NOMO-1 treated with DMSO at 0.1 percent for 48 hours (cell line): ENCODE measurements at regions not wholly inside any gene's neighbourhood (a gene's known extent, or its start where the extent isn't known, plus 50 kb on each side); places are given as distances from the start of the nearest gene placed in this dataset.
A peak's percentile ranks its signal among the peaks of the same experiment; 100 is the strongest.
"Not testable (repeated sequence)": the region's sequence is repeated elsewhere in the genome, so short reads cannot be mapped to it uniquely, and the experiment has no call there.

Experiments used
- DNase-seq: peaks from one replicate; lab custom pipeline; 2025; ENCODE audit not compliant: unreplicated experiment; lab: John Stamatoyannopoulos, UW

GRCh38 chr12:102344691-102345090, 135.7 kb downstream of the IGF1 start:
- no peak for DNase-seq

- DNase-seq, result no peak
These were observed 136.8 kb downstream of the IGF1 start for GRCh38 chr12:102343361-102344121.

DNA sequence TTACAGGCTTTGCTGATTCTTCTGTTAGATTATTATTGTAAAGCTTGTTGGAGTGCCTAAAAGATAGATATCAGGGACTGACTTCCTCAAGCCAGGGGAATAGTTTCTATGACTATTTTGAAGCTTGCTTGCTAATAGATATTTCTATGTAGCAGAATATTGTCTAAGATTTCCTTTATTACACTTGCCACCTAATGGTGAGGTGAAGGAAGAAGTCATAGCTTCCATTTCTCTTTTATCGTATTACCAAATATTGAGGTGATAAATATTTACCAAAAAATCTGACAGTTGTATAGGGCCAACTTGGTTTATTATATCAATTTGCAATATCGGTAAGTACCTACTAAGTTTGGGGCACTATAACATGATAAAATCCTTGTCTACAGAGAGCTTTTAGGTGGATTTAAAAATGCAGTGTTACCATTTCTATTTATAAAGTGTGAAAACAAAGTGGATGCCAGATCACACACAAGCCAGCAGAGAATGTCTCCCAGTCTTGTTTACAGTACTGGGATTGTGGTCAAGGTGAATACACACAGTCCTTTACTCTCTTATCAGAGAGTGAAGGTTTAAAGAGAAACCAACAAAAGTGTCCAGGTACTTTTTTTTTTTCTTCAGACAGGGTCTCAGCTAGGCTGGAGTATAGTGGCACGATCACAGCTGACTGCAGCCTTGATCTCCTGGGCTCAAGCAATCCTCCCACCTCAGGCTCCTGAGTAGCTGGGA, 137.9 kb downstream of the IGF1 start:
- no peak for DNase-seq

DNA sequence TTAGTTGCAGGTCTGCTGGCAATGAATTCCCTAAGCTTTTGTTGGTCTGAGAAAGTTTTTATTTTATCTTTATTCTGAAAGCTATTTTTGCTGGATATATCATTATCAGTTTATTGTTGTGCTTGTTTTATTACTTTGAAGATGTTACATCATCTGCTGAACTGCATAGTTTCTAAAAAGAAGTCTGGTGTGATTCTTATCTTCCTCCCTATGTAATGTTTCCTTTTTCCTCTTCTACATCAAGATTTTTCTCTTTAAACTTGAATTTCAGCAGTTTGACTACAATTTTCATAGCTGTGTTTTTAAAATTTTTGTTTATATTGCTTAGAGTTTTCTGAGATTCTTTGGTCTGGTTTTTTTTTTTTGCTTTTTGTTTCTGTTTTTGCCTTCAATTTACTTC, 137.1 kb upstream of the PMCH start:
- DNase-seq, result no peak

- DNase-seq, result no peak
These were observed 133.8 kb upstream of the PMCH start for GRCh38 chr12:102331419-102331818.

- DNase-seq, result no peak
These were observed 132.2 kb upstream of the PMCH start for GRCh38 chr12:102329883-102330282.

DNA sequence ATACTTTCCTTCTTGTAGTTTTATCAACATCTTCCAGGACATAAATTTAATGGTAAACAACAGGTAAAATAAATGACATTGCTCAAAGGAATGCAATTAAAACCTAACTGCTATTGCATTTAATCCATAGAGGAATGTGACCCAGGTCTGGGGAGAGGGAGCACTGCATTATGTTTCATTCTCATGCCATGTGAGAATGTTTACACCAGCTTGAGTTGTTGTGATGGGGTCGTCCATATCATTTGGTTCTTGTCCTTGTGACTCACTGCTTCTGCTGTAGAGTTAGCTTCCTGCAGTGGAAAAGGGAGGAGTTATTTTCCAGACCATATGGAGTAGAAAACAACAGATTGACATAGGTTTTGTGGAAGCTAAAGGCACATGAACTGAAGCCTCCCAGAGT, 129.3 kb upstream of the PMCH start:
- DNase-seq, result no peak

DNA sequence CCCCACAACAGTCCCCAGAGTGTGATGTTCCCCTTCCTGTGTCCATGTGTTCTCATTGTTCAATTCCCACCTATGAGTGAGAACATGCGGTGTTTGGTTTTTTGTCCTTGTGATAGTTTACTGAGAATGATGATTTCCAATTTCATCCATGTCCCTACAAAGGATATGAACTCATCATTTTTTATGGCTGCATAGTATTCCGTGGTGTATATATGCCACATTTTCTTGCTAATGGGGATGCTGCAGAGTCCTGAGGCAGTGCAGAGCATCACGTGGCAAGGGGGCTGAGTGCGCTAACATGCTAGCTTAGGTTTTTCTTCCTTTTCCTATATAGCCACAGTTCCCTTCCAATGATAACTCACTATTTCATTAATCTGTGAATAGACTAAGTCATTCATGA, 127.5 kb upstream of the PMCH start:
- DNase-seq, result not testable (repeated sequence)

DNA sequence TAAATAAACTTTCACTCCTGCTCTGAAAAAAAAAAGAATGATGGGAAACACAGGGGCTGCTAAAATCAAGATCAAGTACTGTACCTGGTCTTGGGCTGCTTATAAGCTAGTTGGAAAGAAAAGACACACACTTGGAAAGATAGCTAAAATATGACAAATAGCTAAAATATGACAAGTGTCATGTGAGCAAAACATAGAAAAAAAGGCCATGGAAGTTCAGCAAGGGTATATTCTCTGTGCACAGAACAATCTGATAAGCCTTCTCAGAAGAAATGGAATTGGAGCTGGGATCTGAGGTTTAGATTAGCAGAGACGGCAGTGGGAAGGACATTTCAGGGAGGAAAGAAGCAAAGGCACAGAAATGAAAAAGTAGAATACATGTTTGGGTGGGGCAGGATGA, 126.2 kb upstream of the PMCH start:
- no peak for DNase-seq

DNA sequence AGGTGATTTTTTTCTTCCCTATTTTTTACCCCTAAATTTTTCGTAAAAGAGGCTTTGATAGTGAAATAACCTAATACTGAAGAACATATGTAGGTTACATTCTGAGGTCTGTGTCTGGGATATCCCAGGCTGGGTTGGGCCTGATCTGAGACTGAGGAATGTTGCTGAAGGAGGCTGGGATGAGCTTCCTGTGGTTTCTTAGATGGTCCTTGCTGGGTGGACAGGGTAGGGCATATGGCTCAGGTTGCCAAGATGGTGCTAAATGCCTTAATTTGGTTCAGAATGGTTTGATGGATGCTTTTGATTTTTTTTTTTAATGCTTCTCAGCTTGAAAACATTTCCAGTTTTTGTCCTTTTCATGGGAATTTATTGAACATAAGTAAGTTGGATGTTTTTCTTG, 124.6 kb upstream of the PMCH start:
- no peak for DNase-seq

DNA sequence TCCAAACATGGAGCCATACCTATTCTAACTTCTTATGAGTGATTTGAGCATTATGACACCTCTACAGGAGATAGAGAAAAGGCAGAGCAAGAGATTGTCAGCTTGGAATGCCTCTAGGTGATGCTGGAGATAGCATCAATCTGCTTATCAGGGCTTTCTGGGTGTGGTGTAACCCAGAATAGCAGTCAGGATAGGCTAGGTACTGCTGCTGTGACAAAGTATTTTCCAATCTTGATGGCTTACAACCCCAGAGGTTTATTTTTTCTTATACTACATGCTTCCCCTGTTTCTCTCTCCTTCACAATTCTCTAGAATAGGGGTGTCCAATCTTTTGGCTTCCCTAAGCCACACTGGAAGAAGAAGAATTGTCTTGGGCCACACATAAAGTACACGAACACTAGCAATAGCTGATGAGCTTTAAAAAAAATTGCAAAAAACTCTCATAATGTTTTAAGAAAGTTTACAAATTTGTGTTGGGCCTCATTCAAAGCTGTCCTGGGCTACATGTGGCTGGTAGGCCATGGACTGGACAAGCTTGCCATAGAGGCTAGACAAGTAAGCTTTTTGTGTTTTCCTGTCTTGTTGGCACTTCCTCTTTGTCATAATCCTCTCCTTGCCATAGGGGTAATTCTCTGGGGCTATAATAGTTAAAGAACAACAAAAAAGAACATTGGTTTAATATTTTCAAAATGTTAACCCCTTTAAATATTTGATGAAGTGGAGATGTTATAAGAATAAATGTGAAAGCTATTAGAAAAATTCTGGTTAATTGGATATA, 123.9 kb upstream of the PMCH start:
- DNase-seq, result no peak

GRCh38 chr12:102317155-102317554, 119.5 kb upstream of the PMCH start:
- DNase-seq, result no peak

DNA sequence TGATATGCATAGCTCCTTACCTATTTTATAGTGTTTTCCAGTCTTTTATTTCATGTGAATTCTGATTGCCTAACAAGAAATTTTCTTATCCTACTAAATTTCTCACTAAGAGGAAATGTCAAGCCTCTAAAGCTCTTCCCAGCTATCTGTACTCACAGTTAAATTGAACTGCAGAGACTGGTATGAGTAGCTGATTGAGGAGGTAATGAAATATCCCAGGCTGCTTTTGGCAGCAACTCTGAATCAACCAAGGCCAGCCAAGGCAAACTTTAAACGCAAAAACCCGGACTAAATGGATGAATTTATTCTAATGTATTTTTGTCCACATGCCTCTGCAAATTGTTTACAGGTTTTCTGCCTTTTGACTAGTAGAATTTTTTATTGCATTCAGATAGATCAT, 119.1 kb upstream of the PMCH start:
- no peak for DNase-seq

- DNase-seq, result no peak
These were observed 117.2 kb upstream of the PMCH start for GRCh38 chr12:102314821-102315220.

GRCh38 chr12:102313116-102313971, 115.7 kb upstream of the PMCH start:
- DNase-seq, result not testable (repeated sequence)

- no peak for DNase-seq
These were observed 107.9 kb upstream of the PMCH start for GRCh38 chr12:102305486-102305885.

GRCh38 chr12:102304667-102305066, 107.0 kb upstream of the PMCH start:
- not testable (repeated sequence) for DNase-seq

DNA sequence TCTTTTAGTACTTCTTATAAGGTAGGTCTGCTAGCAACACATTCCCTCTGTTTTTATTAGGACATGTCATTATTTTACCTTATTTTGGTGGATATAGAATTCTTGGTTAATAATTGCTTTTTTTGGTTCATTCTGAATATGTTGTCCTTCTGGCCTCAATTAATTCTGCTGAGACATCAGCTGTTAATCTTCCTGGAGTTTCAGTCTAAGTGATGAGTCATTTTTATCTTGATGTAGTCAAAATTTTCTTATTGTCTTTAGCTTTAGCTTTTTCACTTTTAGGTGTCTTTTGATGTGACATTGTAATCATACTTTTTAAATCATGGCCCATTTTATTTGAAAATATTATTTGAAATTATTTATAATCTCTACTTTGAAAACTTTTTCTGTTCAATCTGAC, 104.9 kb upstream of the PMCH start:
- no peak for DNase-seq

- no peak for DNase-seq
These were observed 103.9 kb upstream of the PMCH start for GRCh38 chr12:102301547-102301946.

DNA sequence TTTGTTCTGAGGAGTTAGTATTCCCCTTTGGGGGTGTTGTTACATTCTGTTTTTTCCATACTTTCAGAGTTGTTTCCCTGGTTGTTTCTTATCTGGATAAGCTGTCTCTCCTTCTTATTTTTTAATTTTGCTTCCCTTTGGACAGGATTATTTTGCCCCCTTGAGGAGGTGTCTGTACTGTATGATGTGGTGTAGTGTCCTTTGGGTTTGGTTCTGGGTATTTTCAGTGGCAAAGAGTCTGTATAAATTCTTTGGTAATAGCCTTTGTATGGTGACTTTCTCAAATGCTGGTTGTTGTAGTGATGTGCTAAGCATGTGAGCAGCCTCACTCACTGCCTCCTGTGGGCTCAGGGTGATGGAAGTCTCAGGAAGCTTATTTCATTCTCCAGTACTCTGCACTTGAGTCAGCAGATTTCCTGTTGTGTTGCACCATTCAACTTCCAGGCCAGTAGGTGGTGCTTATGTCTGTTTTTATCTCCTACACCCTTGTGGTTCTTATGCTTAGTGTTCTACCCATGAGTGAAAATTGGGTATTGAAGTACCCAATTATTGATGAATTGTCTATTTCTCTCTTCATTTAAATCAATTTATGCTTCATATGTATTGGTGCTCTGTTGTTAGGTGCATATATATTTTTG, 103.3 kb upstream of the PMCH start:
- DNase-seq, result peak; percentile 45
